HCT116 (cell line): ENCODE measurements at regions not wholly inside any gene's neighbourhood (a gene's known extent, or its start where the extent isn't known, plus 50 kb on each side); places are given as distances from the start of the nearest gene placed in this dataset.

Source experiments
- ATAC-seq: fragments of 200-7000 bp; cut with Tn5 transposase; 2 replicates; pipeline ENCODE4 v1.9.1; 2020; ENCODE audit warnings: mild to moderate bottlenecking, moderate library complexity
- BruUV-seq: library from RNA; stranded (reverse); fragments of 400-500 nt; replicated peaks from 2 replicates; lab custom pipeline; 2021; lab: Mats Ljungman, UMichigan
- CTCF ChIA-PET: fragments of 300-600 bp; sonication (Branson Sonifier 250); formaldehyde crosslinking; loops from one replicate; lab custom pipeline; 2021; ENCODE audit warnings: antibody characterized with exemption; lab: Charles Lee
- POLR2A ChIA-PET: fragments of 300-600, 350-600 bp; sonication (Branson Sonifier 250); formaldehyde crosslinking; loops from one replicate; lab custom pipeline; 2021; ENCODE audit warnings: antibody characterized with exemption; lab: Charles Lee
- RAD21 ChIA-PET, 2 experiments: fragments of 300-600 bp; sonication (Branson Sonifier 250); formaldehyde crosslinking; loops; one replicate each; lab custom pipeline; 2023; ENCODE audit warnings: low total read pairs in 2 of 2; ENCODE audit not compliant: uncharacterized antibody in 2 of 2, unreplicated experiment in 2 of 2, low non-redundant PET in 1 of 2; lab: Charles Lee
- DNase-seq: peaks from one replicate; pipeline ENCODE4 v3.0.0-alpha.2; 2010; ENCODE audit warnings: low read depth, low spot score
- H2AFZ ChIP-seq: fragments of 200-600 bp; shearing (Covaris generic), sonication (generic); 2 replicates; pipeline ENCODE4 v1.6.1; 2017; ENCODE audit warnings: low read depth, mixed run types, mixed read lengths, antibody characterized with exemption, low read length; ENCODE audit not compliant: poor library complexity, severe bottlenecking
- H3K27ac ChIP-seq: 2 replicates; pipeline ENCODE4 v1.5.1; 2012; ENCODE audit warnings: low read depth, low read length
- H3K27me3 ChIP-seq: fragments of 200-600 bp; sonication (generic); 2 replicates; pipeline ENCODE4 v1.6.1; 2016; ENCODE audit warnings: mixed run types, low read length, mixed read lengths; ENCODE audit not compliant: insufficient read depth
- H3K36me3 ChIP-seq, 2 experiments: fragments of 200-500 bp in 1 of 2; fragments of 200-600 bp in 1 of 2; sonication (Bioruptor generic) in 1 of 2; sonication (generic) in 1 of 2; 2 replicates each; pipeline versions ENCODE4 v1.5.1 to v1.6.1; 2014 to 2016; ENCODE audit warnings: low read length in 2 of 2, inconsistent platforms in 1 of 2, mixed read lengths in 1 of 2, mixed run types in 1 of 2; ENCODE audit not compliant: insufficient read depth in 2 of 2, control insufficient read depth in 1 of 2
- H3K4me1 ChIP-seq, 2 experiments: fragments of 200-600 bp in 1 of 2; sonication (generic) in 1 of 2; 2 replicates each; pipeline versions ENCODE4 v1.5.1 to v1.6.1; 2012 to 2017; ENCODE audit warnings: low read length in 2 of 2, inconsistent platforms in 1 of 2, mild to moderate bottlenecking in 1 of 2, mixed read lengths in 1 of 2, mixed run types in 1 of 2, moderate library complexity in 1 of 2; ENCODE audit not compliant: insufficient read depth in 2 of 2, control insufficient read depth in 1 of 2
- H3K4me2 ChIP-seq: fragments of 200-600 bp; sonication (generic); 2 replicates; pipeline ENCODE4 v1.6.1; 2017; ENCODE audit warnings: mixed run types, low read length, mixed read lengths
- H3K4me3 ChIP-seq, 2 experiments: fragments of 200-600 bp in 1 of 2; sonication (generic) in 1 of 2; replicated peaks in 1 of 2; 2 replicates each; pipeline ENCODE4 v1.5.1; 2011 to 2016; ENCODE audit warnings: low read length in 2 of 2, control low read depth in 1 of 2, low read depth in 1 of 2, mild to moderate bottlenecking in 1 of 2, mixed read lengths in 1 of 2, mixed run types in 1 of 2
- H3K79me2 ChIP-seq: fragments of 200-600 bp; sonication (generic); 2 replicates; pipeline ENCODE4 v1.6.1; 2017; ENCODE audit warnings: mild to moderate bottlenecking, mixed run types, low read length, moderate library complexity, mixed read lengths; ENCODE audit not compliant: insufficient read depth
- H3K9ac ChIP-seq: fragments of 200-600 bp; sonication (generic); 2 replicates; pipeline ENCODE4 v1.6.1; 2016; ENCODE audit warnings: low read length, mixed read lengths
- H3K9me2 ChIP-seq: fragments of 200-600 bp; sonication (generic), shearing (Covaris generic); 2 replicates; pipeline ENCODE4 v1.6.1; 2017; ENCODE audit warnings: mixed run types, mild to moderate bottlenecking, moderate library complexity; ENCODE audit not compliant: insufficient read depth
- H3K9me3 ChIP-seq, 2 experiments: fragments of 200-500 bp in 1 of 2; fragments of 200-600 bp in 1 of 2; sonication (Bioruptor generic) in 1 of 2; sonication (generic) in 1 of 2; 2 replicates each; pipeline ENCODE4 v1.6.1; 2014 to 2017; ENCODE audit warnings: low read length in 2 of 2, mixed read lengths in 2 of 2, inconsistent platforms in 1 of 2, low read depth in 1 of 2, mild to moderate bottlenecking in 1 of 2, mixed run types in 1 of 2, moderate library complexity in 1 of 2; ENCODE audit not compliant: control insufficient read depth in 1 of 2, insufficient read depth in 1 of 2
- H4K20me1 ChIP-seq: fragments of 200-600 bp; sonication (generic), shearing (Covaris generic); 2 replicates; pipeline ENCODE4 v1.6.1; 2017; ENCODE audit warnings: mixed run types, mild to moderate bottlenecking, moderate library complexity; ENCODE audit not compliant: insufficient read depth
- CBX3 ChIP-seq: IDR thresholded peaks from 2 replicates; pipeline ENCODE4 v1.6.1; 2012; ENCODE audit warnings: low read depth
- ELF1 ChIP-seq: IDR thresholded peaks from 2 replicates; pipeline ENCODE4 v1.6.1; 2012; ENCODE audit warnings: low read depth, borderline replicate concordance
- EZH2 ChIP-seq: fragments of 200-600 bp; sonication (generic); IDR thresholded peaks from 2 replicates; pipeline ENCODE4 v1.6.1; 2017; ENCODE audit warnings: antibody characterized with exemption, mixed run types
- EZH2phosphoT487 ChIP-seq: fragments of 200-600 bp; IDR thresholded peaks from 2 replicates; pipeline ENCODE4 v1.6.1; 2018; ENCODE audit warnings: antibody characterized with exemption, borderline replicate concordance
- POLR2AphosphoS5 ChIP-seq: IDR thresholded peaks from 2 replicates; pipeline ENCODE4 v1.6.1; 2011; ENCODE audit warnings: mild to moderate bottlenecking, low read depth, low read length, moderate library complexity
- SIN3A ChIP-seq: IDR thresholded peaks from 2 replicates; pipeline ENCODE4 v1.6.1; 2012; ENCODE audit warnings: low read depth
- SP1 ChIP-seq: IDR thresholded peaks from 2 replicates; pipeline ENCODE4 v1.6.1; 2012; ENCODE audit warnings: low read depth
- SRF ChIP-seq: IDR thresholded peaks from 2 replicates; pipeline ENCODE4 v1.6.1; 2012; ENCODE audit warnings: low read depth
- TCF7L2 ChIP-seq: IDR thresholded peaks from 2 replicates; pipeline ENCODE4 v1.7.0; 2011; ENCODE audit warnings: borderline replicate concordance, inconsistent platforms; ENCODE audit not compliant: insufficient read depth, insufficient read length; ENCODE audit errors: extremely low read depth
- YY1 ChIP-seq: IDR thresholded peaks from 2 replicates; pipeline ENCODE4 v1.6.1; 2011; ENCODE audit warnings: low read length, low read depth, moderate library complexity, mild to moderate bottlenecking; ENCODE audit not compliant: insufficient replicate concordance; ENCODE audit errors: extremely low read depth
- ZFX ChIP-seq: fragments of 450-650 bp; IDR thresholded peaks from 2 replicates; pipeline ENCODE4 v1.6.1; 2017
- ZNF274 ChIP-seq: fragments of 200-500 bp; sonication (Bioruptor generic); IDR thresholded peaks from 2 replicates; pipeline ENCODE4 v1.6.1; 2014; ENCODE audit warnings: mild to moderate bottlenecking, low read depth, low read length, inconsistent platforms
- intact Hi-C: fragments of 100-400 bp; cut with micrococcal nuclease; formaldehyde crosslinking; loops from 2 replicates; pipeline ENCODE4 v1.10.0; 2022

GRCh38 chr11:43138621-43139140, 173.1 kb upstream of the API5 start:
- Histone ChIP-seq H3K9me2 (no peaks in the 10 kb centered on the region), H3K9ac (no peak overlapping the region), H3K9me3 (peaks cover 0 to 3% of the 10 kb centered on the region in 2 experiments; a peak in 1 of 4 replicates), H2AFZ (no peak overlapping the region), H3K27ac (no peak overlapping the region), H3K4me2 (no peak overlapping the region), H4K20me1 (no peaks in the 10 kb centered on the region), H3K4me1 (no peaks in the 10 kb centered on the region), H3K27me3 (no peaks in the 10 kb centered on the region), H3K36me3 (no peaks in the 10 kb centered on the region), H3K79me2 (no peaks in the 10 kb centered on the region), H3K4me3 (no peak overlapping the region)
- CTCF ChIA-PET = no interaction called here
- ATAC-seq (no peak), DNase-seq (no peak)
- TF ChIP-seq ZFX = no peak
- TF ChIP-seq TCF7L2 = no peak
- no peak for TF ChIP-seq SP1
- no peak for TF ChIP-seq EZH2phosphoT487
- no peak for TF ChIP-seq YY1
- TF ChIP-seq ELF1 = no peak
- no peak for TF ChIP-seq ZNF274
- TF ChIP-seq EZH2 = no peak
- TF ChIP-seq POLR2AphosphoS5 = no peak
- TF ChIP-seq CBX3 = no peak
- intact Hi-C loops = no loop called here
- POLR2A ChIA-PET = no interaction called here
- BruUV-seq = no TSS peak
- RAD21 ChIA-PET = no interaction called here

- Histone ChIP-seq H3K9me2 (no peaks in the 10 kb centered on the region), H3K27me3 (no peaks in the 10 kb centered on the region), H4K20me1 (no peaks in the 10 kb centered on the region), H3K27ac (no peak overlapping the region), H3K4me2 (no peak overlapping the region), H3K79me2 (no peaks in the 10 kb centered on the region), H2AFZ (no peak overlapping the region), H3K9me3 (peaks cover 0 to 3% of the 10 kb centered on the region in 2 experiments; a peak in 2 of 4 replicates), H3K4me3 (no peak overlapping the region), H3K9ac (no peak overlapping the region), H3K4me1 (no peaks in the 10 kb centered on the region), H3K36me3 (no peaks in the 10 kb centered on the region)
- TF ChIP-seq SRF (no peak), SIN3A (no peak), ELF1 (no peak)
- intact Hi-C loops = no loop called here
- RAD21 ChIA-PET = no interaction called here
- CTCF ChIA-PET = no interaction called here
- POLR2A ChIA-PET = no interaction called here
- no TSS peak for BruUV-seq
- ATAC-seq = no peak
- no peak for DNase-seq
Observed at GRCh38 chr11:43145653-43146052, 166.1 kb upstream of the API5 start.
